Left hindlimb (tissue), 1 donor: ENCODE measurements at regions not wholly inside any gene's neighbourhood (a gene's known extent, or its start where the extent isn't known, plus 50 kb on each side); places are given as distances from the start of the nearest gene placed in this dataset.

Source experiments
- DNase-seq: peaks from one replicate; pipeline ENCODE4 v3.0.0-alpha.2; 2018

DNA sequence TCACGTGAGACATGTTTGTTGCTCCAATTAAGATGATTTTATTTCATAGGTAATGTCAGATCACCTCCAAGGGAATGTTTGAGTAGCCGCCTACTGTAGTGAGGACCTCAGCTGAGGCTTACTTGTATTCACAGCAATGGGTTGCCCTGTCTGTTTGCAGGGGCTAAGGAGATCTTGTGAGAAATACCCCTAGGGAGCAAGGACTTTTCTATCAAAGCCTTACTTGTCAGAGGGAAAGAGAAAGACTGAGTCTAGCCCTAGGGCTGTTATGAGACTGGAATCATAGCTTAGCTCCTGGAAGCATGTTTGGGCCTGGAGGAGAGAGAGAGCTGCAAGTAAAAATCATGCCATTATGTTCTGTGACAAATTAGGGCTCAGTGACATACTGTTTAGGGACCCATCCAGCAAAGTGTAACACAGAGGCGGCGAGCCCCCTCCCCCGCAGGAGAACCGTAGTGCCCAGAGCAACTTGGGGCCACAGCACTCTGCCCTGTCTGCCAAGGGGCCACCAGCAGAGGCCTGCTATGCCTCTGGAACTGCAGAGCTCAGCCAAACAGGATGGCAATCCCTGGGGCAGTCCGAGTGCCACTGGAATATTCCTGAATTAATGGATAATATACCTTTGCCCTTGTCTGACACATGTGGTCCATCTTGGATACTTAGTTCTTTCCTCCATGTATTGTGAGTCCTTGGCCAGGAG lies 178.8 kb downstream of the DACT1 start:
- no peak for DNase-seq

DNA sequence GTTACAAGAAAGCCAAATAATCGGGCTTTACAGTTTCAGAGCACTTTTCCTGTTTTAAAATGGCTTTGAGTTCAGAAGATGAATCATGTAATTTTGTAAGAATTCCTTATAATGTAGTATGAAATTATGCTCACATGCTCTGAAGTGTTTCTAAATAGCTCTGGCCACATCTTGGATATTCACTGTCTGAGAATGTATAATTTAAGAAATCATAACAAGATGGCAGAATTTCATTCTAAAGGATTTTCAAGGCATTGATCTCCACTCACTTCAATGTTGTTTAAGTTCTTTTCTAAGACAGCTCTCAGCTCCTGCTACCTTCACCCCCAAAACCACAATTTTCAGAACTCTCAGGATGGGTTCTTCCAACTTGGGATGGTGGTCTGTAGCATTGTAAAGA lies 180.1 kb downstream of the DACT1 start:
- DNase-seq, result no peak

DNA sequence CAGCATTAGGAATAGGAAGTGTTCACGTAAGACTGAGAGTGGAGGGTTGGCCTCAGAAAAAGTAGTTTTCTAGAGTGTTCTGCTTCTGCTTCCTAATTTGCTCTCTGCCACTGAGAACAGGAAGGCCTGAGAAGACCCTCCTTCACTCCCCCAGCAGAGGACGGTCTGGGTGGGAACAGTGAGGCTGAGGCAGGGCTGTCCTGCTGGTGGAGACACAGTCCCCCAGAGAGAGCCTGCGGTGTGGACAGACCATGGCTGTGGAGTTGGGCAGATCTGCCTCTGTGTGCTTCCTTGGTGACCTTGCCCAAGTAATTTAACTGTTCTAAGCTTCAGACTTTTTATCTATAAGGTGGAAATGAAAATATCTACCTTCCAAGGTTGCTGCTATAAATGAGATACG lies 182.3 kb downstream of the DACT1 start:
- DNase-seq, result no peak

DNA sequence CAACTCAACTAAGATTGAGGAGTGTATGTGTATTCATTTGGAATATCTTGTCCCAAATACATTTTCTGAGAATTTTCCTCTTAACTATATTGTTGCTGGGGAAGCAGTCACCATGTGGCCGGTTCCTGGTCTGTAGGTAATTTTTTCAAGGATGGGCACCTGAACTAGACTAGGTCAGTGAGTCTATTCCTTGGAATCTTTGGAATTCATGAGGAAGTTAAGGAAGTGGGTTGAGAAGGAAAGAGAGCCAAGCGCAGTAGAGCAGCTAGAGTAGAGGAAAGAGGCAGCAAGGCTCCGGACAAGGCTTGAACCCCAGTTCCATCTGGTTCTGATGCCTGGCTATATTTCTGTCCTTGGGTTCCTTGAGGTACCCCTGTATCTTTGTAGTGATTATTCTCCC lies 183.7 kb downstream of the DACT1 start:
- no peak for DNase-seq

DNA sequence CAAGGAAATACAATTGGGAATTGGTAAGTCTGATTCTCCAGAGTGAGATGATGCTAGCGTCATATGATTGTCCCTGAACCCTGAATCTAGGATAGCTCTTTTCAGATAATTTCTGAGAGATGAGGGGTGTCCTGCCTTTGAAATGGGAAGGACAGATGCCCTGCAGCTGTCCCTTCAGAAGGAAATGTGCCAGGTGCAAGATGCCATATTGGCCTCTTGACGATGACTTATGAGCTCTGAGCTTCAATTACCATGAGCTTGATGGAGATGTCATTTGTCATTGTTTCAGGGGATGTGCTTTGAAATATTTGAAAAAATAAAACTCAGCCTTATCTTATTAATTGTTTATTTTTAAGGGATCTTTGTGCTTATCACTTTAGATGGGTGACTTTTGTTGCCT lies 185.1 kb downstream of the DACT1 start:
- DNase-seq, result no peak

DNA sequence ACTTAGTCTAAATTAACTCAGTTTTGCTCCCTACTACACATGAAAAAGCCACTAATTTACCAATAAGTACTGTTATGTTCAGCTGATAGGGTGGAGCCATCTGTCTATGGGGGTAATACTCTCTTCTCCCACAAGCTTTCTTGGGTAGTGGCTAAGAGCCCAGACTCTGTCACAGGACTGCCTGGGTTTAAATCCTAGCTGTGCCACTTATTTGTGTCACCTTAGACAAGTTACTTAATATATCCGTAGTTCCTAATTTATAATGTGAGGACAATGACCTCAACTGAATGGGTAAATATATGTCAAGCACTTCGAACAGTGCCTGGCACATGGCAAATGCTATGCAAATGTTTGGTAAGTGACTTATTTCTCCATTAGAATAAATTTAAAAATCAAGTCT lies 185.6 kb downstream of the DACT1 start:
- DNase-seq, result no peak

DNA sequence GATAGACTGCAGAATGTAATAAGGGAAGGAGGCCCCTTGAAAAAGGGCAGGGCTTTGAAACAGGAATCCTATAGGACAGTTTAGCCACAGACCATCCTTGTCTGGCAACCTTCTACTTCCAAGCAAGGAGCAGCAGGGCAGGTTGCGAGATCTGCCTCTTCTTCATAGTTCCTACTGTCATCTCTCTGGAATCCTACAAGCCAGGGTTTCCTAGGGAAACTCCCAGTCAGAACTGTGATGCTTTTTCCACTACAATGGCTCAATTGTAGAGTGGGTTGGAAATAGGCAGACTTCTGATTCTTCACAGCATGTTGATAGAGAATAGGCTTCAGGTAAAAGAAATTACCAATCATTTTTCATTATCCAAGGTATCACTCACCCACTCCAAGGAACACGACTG lies 186.3 kb downstream of the DACT1 start:
- DNase-seq, result no peak

DNA sequence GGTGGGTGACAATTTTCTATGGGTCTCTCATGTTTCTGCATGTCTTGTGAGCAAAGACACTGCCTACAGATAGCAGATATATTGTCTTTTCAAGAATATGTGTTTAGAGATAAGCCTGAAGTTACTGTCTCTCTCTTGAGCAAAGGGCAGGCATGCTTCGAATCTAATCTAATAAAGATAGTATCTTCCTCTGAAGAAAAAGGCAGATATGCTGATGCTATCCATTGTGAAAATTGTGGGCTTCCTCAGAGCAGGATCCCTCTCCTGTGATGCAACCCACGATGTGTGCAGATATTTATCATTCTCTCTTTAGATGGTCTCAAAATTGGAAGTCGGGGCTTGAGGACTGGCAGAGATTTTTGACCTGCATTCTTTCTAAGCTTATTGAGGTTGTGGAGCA lies 187.0 kb downstream of the DACT1 start:
- DNase-seq, result no peak

DNA sequence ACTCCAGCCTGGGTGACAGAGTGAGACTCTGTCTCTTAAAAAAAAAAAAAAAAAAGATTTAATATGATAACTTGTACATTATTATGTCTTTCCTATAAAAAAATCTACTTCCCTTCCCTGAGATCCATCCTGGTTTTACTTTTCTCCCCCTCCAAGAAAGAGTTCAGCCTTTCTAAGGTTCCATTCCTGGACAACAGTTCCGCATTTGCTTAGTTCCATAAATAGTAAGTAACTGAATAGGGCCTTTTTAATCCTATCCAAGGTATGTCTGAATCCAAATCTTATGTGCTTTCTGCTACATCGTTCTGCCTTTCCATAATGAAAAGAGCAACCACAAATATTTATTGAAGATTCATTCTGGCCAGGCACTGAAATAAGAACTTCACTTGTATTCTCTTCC lies 187.8 kb downstream of the DACT1 start:
- no peak for DNase-seq

DNA sequence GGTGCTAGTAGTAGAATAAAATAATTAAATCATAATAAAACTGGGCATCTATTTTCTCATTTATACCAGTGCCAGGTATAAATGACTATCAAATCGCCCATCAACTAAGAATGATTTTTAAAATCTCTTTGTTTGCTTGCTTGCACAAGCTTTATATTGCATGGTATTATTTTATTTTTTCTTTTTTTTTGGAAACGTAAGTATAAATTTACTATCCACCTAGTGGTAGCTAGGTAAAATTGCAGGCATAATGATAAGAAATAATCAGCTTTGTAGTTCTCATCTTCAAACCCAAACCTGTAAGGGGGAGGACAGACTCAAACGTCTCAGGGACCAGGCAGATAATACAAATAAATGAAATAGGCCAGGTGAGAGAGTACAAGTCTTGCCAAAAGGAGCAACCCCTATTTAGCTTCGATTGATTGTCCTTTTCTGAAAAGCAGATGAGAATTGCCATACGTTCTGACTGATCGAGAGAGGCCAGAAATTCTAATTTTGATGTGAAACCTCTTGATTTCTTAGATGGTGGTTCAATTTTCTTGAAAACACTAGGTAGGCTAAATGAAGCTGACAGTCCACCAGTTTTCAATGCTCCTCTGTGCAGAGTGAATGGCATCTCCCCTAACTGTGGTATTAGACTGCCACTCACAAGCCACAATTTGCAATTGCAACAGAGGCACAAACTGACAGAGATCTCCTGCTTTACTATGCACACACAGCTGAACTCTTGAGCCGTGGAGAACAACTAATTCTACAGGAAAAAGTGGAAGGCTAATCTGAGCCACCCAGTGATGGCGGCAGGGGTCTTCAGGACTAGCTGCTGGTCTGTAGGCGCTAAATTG lies 189.3 kb downstream of the DACT1 start:
- no peak for DNase-seq

DNA sequence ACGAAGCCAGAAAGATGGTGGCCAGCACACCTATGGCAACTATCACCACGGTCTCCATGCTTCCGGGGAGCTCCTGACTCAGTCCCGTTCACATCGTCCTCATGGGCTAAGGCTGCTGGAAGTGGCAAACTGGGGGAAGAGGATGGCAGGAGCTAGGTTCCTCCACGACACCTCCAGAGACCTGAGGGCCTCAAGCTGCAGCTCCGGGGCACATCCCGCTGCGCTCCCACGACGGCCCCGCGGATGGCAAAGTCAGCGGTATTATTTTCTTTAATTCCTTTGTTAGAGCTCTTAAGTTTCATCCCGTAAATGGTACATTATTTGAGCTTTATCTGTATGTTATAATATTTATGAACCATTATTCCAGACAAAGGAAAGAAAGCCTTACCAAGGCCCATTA lies 190.5 kb downstream of the DACT1 start:
- DNase-seq, result no peak

DNA sequence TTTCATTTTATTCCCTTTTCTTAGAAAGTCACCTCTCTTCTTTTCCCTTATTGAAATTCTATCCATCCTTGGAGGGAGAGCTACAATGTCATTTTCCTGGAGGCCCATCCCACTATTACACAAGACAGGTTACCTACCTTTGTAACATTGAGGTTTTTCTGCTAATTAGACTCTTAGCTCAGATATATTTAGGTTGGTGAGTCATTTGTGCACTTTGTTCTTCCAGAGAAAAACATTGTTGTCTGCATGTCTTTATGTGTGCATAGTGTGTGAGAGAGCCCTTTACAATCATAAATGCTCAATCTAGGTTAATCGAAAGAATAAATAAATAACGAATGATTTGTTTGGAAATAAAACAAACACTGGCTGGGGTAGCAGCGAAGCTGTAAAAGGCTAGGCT lies 191.8 kb downstream of the DACT1 start:
- no peak for DNase-seq

DNA sequence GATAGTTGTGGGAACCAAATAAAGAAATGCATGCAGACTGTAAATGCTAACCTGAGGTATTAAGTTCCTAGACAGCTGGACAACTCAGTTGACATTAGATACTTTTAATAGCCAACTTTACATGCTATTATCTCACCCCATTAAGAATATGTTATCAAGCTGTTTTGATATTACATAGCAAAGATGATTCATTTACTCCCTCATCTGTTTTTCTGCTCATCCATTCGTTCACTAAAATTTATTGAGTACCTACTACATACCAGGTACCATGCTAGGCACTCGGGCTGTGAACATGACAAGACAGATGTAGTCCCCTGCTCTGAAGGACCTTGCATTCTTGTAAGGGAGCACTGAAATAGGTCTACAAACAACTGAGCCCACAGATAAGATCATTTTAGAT lies 192.4 kb downstream of the DACT1 start:
- DNase-seq, result no peak

DNA sequence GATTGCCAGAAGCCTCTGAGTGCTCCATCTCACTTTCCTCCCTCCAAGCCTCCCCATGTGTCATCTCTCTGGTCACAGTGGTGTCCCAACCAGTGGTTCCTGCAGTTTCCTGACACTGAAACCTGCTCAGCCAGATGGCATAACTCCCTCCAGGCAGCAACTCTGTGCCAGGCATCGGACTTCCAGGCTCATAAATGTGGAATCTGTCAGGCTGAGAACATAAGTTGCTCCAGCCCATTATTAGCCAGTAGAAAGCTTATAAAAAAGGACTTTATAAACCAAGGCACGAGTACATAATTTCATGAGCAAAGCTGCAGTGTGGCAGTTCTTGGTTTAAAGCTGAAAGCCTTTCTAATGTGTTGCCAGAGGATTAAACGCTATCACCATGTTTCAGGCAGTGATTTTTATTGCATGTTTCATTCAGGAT lies 194.3 kb downstream of the DACT1 start:
- no peak for DNase-seq

DNA sequence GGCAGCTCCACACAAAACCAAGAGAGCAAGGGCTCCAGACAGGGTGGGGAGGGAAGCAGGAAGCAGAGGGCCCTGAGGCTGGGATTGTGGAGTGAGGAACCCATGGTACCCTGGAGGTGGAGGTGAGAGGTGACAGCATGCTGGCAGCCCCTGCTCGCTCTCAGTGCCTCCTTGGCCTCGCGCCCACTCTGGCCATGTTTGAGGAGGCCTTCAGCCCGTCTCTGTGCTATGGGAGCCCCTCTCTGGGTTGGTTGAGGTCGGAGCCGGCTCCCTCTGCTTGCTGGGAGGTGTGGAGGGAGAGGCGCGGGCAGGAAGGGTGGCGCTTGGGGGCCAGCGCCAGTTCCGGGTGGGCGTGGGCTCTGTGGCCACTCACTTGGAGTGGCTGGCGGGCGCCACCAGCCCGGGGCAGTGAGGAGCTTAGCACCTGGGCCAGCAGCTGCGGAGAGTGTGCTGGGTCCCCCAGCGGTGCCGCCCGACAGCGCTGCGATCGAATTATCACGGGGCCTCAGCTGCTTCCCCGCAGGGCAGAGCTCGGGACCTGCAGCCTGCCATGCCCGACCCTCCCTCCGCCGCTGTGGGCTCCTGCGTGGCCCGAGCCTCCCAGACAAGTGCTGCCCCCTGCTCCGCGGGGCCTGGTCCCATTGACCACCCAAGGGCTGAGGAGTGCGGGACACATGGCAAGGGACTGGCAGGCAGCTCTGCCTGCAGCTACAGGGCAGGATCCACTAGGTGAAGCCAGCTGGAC lies 196.0 kb downstream of the DACT1 start:
- no peak for DNase-seq

DNA sequence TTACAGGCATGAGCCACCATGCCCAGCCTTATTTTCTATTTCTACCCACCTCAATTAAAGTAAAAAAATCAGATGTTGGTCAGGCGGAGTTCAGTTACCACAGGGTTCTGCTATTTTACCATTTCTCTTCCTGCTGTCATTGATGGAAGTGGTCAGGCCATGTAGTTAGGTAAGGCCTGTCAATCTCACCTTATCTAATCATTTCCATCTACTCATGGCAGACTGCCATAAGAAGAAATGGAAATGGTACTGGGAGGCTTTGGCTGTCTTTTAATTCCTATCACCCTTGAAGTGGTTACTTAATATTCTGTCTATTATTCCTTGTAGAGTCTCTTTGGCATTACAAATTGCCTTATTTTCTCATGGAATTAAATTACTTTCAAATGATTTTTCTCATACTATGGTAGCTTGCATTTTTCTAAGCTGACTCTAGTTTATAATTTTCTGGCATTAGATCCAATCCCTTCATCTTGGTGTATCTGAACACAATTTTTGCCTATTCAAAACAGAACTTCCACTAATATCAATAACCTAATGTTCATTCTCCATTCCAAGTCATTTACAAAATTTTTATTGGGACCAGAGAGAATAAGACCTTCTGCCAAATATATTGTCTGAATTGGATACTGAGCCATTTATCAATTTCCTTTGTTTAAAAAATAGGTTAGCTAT lies 198.7 kb downstream of the DACT1 start:
- DNase-seq, result no peak

DNA sequence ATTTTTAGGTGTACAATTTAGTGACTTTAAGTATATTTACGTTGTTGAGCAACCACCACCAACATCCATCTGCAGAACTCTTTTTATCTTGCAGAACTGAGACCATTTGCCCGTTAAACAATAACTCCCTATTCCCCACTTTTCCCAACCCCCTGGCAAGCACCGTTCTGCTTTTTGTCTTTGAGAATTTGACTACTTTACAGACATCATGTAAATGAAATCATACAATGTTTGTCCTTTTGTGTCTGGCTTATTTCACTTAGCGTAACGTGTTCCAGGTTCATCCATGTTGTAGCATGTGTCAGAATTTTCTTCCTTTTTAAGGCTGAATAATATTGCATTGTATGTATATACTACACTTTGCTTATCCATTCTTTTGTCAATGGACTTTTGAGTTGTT lies 201.5 kb downstream of the DACT1 start:
- DNase-seq, result no peak

DNA sequence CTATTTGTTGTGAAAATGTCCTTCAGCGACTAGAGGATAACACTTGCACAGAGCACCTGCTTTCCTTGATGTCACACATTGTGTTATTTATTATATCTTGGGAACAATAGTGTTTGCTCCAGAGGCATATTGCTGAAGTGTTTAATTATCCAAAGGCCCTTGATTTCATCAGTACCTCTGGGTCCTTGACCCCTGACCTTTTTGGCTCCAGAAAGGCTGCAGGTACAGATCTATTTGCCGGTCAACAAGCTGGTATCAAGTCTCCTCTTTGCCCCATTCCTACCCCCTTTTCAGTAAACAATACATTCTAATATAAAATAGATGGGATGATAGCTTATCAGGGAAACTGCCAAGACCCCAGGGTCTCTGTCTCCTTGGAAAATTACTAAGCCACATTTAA lies 206.8 kb downstream of the DACT1 start:
- no peak for DNase-seq

DNA sequence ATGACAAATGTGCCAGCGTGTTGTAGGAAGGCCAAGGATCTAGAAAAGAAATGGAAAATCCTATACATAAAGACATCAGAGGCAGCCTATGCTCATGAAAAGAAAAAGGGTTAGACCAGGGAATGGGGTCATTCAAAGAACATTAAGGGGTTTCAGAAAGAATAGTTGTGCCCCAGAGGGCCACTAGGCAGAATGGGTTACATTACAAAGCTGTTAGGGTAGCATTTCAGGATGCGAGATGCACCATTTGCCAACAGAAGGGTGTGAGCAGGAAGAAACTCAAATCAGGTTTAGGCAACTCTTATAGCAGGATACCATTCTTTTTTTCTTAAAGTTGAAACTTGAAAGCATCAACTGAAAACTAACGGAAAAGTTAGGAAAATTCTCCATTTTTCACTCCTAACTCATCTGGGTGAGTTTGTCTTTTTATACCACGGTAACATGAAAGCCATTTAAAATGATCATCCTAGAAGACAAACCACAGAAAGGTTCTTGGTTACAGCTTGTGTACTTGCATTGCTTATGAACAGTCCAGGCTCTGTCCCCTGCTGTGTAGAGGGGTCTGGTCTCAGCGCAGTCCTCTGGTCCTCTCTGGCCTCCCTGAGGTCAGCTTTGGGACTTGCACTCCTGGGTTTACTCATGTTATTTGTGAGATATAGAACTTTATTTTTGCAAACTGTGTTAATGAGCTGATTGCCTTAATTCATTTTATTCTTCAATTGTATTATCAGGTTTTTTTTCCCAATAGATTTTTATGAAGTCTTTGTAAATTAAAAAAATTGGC lies 209.1 kb downstream of the DACT1 start:
- DNase-seq, result no peak

DNA sequence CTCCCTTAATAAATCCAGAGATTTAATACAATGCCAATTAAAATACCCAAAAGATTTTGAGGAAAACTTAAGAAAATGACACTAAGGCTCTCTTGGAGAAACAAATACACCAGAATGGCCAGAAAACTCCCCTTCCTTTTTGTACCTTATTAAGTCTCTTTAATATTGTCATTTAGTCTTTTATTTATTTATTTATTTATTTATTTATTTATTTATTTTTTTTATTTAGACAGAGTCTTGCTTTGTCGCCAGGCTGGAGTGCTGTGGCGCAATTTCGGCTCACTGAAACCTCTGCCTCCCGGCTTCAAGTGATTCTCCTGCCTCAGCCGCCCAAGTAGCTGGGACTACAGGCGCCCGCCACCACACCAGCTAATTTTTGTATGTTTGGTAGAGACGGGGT lies 210.6 kb downstream of the DACT1 start:
- no peak for DNase-seq

DNA sequence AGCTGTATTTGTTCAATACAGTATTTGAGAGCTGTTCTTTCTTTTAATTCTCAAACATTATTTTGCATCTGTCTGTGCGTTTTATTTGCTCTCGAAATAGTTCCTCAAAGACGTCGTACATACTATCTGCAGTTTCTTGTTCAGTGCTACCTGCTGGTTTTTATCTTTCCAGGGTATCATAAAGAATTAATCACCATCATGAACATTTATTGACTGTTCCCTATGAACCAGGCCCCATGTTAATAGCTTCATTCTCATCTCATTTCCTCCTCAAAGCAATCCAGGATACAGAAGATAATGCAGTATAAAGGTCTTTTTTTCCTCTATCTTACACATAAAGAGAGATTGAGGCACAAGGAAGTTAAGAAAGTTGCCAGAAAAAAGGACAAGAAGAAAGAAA lies 211.8 kb downstream of the DACT1 start:
- no peak for DNase-seq

DNA sequence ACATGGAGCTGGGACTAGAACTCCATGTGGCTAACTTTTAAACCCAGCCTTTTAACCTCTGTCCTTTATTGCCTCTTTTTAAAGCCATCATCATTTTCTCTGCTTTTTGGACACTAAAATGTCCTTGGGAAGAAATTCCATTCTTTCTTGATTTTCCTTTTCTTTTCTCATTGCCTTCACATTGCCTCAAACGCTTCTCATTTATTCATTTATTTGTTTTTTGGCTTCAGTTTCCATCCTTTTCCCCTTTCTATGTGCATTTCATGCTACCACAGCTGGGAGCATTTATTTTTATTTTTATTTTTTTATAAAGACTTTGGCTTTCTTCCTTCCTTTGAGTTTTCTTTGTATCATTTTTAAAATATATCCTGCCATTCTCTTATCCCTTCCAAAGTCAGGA lies 212.2 kb downstream of the DACT1 start:
- DNase-seq, result no peak

DNA sequence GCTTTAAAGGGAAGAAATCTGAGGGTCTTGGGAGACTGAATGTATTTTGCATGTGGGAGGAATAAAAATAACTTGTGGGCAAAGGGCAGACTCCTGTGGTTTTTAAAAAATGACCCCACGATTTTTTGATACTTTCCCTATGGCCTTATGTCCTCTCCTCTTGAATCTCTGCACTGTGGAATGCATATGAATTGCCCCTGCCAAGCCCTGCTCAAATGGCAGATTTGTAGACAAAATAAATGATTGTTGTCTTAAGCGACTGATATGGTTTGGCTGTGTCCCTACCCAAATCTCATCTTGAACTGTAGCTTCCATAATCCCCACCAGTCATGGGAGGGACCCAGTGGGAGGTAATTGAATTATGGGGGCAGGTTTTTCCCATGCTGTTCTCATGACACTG lies 223.8 kb downstream of the DACT1 start:
- DNase-seq, result no peak
